Nucleus accumbens (tissue), 56 donors: ENCODE measurements at regions not wholly inside any gene's neighbourhood (a gene's known extent, or its start where the extent isn't known, plus 50 kb on each side); places are given as distances from the start of the nearest gene placed in this dataset.

Experiments used
- DNase-seq, 56 donors: peaks; one replicate each; lab custom pipeline; 2025; lab: John Stamatoyannopoulos, UW

DNA sequence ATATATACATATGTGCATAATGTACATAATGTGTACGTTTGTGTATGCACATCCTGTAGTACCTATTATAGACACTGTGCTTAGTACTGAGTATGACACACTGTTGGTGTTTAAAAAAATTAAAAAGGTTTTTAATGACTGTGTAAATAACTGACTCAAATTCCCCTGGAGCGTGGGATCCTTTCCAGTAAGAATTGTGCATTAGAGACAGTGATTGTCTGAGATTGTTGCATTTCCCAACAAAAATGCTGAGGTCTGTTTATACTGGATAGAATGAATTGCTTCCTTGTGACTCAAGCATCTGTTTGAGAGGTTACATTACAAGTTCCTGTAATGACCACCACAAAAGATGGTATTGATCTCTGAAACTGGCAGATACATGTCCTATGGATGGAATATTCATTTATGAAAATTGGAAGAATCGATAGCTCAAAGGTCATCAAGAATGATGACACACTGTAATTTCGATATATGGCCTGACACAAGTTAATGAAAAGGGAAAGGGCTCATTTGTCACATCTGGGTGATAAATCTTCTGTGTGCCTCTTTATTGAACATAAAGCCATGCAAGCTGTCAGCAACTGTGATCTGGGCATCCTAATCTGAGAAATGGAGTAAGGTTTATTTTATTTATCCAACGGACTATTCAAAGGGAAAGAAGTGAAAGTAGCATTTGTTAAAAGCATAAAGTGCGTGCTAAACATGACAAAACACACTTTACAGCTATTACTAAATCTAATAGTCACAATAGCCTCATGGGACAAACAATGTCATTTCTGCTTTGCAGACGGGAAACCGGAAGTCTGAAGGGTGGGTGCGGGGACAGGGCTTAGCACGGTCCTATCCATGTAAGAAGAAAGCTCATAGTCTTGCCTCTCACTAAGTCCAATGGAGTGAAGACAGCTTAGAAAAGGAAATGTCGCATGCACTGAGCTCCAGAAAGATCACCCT, 228.8 kb downstream of the CDH11 start:
- DNase-seq, result no peak

DNA sequence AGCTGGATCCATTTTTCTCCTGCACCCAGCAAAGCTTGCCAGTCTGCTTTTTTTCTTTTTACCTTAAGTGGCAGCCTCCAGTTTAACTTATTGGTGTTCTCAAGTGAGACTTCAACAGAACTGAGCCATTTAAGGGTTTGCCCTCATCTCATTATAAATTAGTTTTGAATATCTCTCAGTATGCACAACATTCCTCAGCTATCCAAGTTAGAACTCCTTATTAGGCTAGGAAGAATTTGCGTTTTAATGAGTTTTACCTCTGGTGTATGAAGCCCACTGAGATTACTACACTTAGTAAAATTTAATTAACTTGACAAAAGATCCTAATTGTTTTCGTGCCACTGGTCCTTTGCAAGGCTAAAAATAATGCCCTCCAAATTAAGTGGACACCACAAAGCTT, 232.4 kb downstream of the CDH11 start:
- no peak for DNase-seq

- DNase-seq, result no peak
These were observed 234.2 kb downstream of the CDH11 start for GRCh38 chr16:64887651-64888050.

GRCh38 chr16:64882078-64882784, 239.6 kb downstream of the CDH11 start:
- DNase-seq, result peak in 2 of 56 donors; percentile 1 to 7

- DNase-seq, result no peak
These were observed 240.9 kb downstream of the CDH11 start for GRCh38 chr16:64880994-64881393.

- no peak for DNase-seq
These were observed 241.9 kb downstream of the CDH11 start for GRCh38 chr16:64880006-64880405.

GRCh38 chr16:64878940-64879339, 242.9 kb downstream of the CDH11 start:
- DNase-seq, result no peak

- DNase-seq, result no peak
These were observed 249.8 kb downstream of the CDH11 start for GRCh38 chr16:64872101-64872500.

DNA sequence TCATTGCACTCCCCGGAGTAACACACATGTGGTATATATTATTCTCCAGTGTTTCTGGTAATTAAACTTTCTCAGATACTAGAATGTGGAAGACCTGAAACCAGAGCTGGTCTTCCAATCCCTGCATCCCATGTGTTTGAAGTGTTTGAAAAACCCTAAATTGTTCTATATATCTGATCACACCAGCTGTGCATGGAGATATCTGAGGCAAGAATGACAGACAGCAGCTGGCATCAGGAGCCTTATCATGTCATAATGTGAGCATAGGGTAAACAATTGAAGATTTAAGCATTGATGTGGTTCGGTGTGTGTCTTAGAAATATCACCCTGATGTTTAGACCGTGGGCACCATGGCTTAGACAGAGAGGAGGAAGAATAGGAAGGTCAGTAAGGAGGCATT, 251.0 kb downstream of the CDH11 start:
- DNase-seq, result no peak

DNA sequence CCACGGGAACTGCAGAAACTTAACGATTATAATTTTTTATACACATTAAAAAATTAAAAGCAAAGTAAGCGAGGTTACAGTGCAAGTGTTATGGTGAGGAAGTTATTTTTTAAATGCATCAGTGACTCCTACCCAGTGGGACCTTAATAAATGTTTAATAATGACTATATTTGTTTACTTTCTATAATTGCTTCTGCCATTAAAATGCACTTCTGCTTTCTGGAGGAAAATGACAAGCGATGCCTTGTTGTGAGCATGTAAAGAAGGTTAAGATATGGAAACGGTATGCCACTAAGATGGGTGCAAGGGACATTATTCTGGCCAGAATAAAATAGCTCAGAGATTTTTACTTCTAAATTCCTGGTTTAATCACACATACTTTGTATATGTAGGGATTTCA, 252.1 kb downstream of the CDH11 start:
- DNase-seq, result no peak

DNA sequence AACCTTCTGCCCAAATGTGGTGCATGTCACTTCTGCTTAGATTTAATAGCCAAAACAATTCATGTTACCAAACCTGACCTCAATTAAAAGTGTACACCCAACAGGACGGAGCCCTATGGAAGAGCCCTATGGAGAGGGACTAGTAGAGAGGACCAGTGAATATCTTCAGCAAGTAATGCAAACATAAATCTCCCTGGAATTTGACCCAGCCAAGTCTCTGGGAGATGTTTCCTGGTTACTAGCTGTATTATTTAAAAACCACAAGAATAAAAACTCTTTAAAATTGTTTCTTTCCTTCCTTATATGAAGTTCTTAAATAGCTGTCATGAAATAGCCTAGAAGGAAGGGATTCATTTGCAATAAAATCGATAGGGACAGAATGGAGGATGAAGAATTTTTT, 255.8 kb downstream of the CDH11 start:
- DNase-seq, result no peak

- no peak for DNase-seq
These were observed 256.7 kb downstream of the CDH11 start for GRCh38 chr16:64865069-64865696.

- DNase-seq, result no peak
These were observed 257.5 kb downstream of the CDH11 start for GRCh38 chr16:64864232-64864809.

DNA sequence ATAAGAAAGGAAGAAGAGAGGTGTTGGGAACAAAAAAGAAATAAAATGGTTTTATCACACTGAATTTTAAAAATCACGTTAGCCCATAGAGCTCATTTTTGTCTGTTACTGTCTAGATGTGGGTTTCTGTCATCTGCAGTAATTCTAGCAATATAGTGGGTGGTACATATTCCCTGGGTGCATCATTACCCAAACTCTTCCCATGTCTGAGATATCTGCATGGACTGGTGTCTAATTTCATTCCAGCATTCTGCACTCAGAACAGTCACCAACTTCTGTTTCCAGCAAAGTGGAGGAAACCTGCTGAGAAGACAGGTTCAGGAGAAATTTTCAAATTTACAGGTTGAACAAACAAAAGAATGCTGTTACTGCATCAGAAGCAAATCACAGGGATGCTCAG, 263.8 kb downstream of the CDH11 start:
- DNase-seq, result no peak

DNA sequence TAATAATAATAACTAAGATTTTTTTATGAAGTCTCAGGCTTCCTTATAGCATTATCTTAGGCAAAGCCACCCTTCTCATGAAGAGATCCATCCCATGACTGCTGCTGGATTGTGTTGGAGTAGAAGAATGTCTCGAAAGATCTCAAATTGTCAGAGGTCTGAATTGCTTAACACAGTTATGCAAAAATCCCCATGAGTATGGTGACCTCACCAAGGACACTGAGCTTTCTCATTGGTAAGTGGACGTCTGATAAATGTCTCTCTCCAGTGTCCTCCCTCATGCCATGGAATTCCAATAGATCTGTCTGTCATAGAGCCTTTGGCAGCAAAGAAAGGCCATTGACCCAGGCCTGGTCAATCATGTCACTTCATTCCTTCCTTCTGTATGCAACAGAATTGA, 264.5 kb downstream of the CDH11 start:
- DNase-seq, result no peak

DNA sequence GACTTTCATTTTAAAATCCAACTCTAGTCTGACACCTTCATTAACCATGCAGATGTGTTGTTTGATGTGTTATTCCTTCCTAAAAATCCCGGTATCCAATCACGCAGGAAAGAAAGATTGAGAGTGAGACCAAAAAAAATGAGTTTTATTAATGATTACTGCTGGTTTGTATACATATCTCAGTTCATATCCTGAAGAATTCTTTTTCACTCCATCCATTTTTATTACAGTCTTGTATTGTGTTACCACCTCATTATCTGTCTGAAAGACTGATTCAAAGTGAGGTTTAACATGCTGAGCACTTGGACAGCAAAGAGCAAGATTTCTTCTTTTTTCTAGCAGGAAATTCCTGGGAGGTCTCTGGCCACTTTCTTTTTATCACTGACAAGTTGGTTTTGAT, 268.3 kb downstream of the CDH11 start:
- no peak for DNase-seq

DNA sequence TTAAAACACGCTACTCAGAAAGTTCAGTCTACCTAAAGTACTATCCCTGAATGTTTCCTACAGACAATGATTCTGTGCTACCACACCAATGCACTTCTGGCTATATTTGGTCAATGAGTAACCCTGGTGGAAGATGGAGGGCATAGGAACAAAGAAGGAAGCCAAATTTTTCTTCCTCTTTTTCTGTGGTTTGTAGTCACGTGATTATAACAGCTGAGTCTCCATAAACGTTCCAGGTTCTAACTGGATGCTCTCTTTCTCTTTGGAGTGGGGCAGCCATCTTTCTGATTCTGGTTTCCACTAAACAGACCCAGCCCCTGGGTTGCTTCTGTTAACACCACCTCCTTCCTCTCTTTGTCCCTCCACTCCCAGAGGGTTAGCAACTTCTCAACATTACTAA, 274.9 kb downstream of the CDH11 start:
- no peak for DNase-seq

DNA sequence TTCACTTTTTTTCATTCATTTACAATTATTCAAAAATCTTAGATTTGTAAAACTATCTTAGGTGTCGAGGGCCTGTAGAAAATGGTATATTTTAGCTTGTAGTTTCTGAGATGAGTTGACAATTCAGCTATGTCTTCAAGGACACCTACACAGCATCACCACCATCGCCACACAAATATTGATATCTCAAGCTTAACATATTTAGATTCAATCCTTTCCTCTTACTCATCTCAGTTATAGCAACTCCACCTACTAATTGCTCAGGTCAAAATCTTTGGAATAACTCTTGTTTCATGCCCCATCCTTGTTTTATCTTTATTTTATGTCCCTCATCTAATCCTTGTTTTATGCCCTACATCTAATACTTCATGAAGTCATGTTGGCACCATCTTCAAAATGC, 276.8 kb downstream of the CDH11 start:
- no peak for DNase-seq

DNA sequence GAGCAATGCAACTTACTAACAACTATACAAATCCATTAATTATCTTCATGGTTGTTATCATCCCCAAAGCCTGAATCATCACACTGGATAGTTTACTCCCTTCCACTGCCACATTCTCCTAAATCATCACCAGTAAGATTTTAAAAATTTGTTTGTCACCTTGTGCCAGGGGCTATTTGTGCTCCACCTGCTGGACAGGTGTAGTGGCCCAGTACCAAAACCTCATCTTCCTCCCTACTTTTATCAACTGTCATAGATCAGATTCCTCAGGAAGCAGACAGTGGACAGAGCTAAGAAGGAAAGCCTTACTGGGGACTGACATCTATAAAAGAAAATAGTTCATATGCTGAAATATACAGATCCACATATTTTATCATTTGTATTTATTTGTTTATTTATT, 280.4 kb downstream of the CDH11 start:
- no peak for DNase-seq

- DNase-seq, result no peak
These were observed 280.8 kb downstream of the CDH11 start for GRCh38 chr16:64841071-64841470.

DNA sequence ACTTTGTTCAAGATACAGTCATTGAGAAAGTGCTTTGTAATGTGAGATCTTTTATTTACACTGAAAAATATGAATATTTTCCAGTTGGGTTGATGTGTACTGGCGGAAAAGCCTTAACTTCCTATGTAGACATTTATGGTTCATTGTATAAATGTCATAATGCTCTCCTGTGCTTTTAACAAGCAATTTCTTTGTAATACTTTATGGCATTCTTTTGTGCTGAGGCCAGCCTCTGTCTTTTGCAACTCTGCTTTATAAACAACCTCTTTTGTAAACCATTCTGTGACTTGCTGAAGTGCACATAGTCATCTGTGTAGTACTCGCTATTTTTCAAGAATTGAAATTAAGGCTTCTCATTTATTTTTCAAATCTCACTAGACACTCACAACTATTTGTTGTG, 291.2 kb downstream of the CDH11 start:
- DNase-seq, result no peak
